Hindlimb muscle (tissue), 1 donor: ENCODE measurements at regions not wholly inside any gene's neighbourhood (a gene's known extent, or its start where the extent isn't known, plus 50 kb on each side); places are given as distances from the start of the nearest gene placed in this dataset.
A peak's percentile ranks its signal among the peaks of the same experiment; 100 is the strongest.
"Not testable (repeated sequence)": the region's sequence is repeated elsewhere in the genome, so short reads cannot be mapped to it uniquely, and the experiment has no call there.

ENCODE experiments used
- DNase-seq: peaks from one replicate; pipeline ENCODE4 v3.0.0-alpha.2; 2013

DNA sequence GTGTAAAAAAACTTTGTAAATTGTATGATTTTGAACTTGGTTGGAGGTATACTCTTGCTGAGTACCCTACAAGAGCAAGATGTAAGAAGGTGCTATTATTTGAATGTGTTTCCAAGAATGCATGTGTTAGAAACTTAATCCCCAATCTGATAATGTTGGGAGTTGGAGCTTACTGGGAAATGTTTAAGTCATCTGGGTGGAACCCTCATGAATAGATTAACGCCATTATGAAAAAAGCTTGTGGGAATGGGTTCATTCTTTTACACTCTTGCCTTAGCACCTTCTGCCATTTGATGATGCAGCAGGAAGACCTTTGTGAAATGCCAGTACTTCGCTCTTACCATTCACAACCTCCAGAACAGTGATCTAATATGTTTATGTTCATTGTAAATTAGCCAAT lies 498.3 kb downstream of the TMEM135 start:
- DNase-seq: no peak

DNA sequence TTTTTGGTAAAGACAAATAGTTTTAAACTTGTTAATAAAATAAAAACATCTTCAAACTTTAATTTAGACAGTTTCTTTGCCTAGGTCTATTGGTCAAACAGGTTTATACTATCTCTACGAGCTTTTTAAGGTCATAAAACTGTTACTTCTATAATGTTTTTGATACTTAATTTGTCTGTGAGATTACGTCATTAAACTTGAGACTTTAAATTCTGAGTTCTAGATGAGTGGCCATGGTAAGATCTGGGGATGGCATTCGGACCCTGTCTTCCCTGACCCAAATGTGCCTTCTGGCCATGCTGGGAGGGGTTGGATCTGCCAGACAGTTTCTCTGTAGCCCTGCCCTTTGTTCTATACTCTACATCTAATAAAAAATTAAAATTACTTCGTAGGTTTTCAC lies 497.8 kb downstream of the TMEM135 start:
- DNase-seq: no peak

DNA sequence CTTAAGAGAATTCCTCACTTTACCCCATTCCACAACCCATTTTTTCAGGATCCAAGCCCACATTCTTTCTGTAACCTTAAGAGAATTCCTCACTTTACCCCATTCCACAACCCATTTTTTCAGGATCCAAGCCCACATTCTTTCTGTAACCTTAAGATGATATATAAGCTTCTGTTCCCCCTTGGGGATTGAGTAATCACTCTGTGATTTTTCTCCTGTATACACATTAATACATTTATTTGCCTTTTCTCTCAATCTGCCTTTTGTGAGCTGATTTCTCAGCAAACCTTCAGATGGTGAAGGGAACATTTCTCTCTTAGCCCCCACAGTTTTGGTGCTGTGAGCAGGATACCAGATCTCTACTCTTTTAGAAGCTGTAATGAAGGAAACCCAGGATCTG lies 494.1 kb downstream of the TMEM135 start:
- not testable (repeated sequence) for DNase-seq

DNA sequence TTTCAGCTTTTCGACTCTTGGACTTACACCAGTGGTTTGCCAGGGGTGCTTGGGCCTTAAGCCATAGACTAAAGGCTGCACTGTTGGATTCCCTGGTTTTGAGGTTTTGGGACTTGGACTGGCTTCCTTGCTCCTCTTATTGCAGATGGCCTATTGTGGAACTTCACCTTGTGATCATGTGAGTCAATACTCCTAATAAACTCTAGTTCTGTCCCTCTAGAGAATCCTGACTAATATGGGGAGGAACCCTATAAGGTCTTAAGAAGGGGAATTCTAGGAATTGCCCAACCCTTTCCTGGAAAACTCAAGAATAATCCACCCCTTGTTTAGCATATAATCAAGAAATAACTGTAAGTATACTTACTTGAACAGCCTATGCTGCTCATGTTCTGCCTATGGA lies 491.8 kb downstream of the TMEM135 start:
- DNase-seq: no peak

DNA sequence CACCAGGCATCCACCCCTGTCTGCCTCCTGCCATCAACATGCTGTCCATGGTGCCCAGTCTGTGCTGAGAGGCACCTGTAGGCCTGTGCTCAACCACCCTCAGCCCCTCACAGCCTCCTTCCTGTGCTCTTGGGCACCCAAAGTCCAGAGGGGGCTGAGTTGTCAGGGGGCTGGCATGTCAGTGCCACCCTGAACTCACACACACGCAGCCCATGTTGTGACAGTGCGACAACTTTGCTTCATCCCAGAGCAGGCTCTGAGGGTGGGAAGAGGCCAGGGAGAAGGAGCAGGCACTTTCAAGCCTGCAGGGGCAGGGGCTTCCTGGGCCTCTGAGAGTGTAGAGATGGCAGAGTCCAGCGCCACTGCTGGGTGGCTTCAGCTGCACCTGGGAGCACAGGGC lies 491.0 kb downstream of the TMEM135 start:
- DNase-seq: no peak

DNA sequence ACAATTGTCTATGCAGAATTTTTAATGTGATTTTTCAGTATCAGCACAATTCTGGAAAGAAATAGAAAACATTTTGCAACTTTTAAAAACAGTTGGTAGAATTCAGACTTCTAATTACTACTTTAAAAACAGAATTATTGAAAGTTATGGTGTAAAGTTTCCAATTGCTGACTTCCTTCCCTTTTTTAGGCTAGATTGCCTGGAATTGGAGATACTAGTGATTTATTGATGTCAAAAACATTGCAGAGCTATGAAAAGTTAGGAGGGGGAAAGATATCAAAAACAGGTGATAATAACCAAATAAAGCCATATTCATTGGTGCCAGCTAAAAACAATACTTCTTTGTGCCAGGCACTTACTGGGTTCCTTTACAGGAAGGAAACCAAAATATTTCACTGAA lies 485.5 kb downstream of the TMEM135 start:
- no peak for DNase-seq

DNA sequence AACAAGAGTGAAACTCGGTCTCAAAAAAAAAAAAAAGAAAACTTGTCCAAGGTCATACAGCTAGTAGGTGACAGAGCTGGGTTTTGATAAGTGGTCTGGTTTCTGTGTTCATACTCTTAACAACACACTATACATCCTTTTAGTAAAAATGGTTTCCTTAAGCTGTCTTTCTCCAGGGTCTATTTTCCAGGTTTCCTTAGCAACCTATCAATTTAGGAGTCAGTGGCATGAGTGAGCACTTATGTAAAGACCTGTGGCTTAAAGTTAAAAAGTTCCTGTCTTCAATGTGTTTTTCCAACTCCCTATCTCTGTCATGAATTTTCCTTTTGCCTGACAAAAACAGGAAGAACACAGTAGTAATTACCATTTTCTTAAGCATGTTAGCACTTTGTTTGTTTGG lies 480.5 kb downstream of the TMEM135 start:
- DNase-seq: no peak

DNA sequence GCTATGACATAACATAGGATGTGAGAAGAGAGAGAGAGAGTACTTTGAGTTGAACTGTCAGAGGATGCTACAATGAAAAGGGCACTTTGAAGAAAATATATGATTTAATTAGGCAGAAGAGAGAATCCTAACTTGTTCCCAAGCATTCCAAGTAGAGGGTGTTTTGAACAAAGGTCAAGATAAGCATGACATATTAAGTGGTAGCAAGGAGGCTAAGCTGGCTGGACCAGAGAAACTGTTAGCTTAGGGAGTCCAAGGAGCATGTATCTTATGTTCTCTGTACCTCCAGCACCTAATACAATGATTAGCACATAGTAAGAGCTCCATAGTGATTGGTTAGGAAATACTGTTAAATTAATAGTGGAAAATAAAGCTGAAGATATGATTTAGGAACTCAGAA lies 479.6 kb downstream of the TMEM135 start:
- DNase-seq: no peak

DNA sequence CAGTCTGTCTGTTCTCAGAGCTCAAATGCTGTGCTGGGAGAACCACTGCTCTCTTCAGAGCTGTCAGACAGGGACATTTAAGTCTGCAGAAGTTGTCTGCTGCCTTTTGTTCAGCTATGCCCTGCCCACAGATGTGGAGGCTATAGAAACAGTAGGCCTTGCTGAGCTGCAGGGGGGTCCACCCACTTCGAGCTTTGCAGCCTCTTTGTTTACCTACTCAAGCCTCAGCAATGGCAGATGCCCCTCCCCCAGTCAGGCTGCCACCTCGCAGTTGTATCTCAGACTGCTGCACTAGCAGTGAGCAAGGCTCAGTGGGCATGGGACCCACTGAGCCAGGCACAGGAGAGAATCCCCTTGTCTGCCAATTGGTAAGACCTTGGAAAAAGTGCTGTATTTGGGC lies 470.0 kb downstream of the TMEM135 start:
- not testable (repeated sequence) for DNase-seq

DNA sequence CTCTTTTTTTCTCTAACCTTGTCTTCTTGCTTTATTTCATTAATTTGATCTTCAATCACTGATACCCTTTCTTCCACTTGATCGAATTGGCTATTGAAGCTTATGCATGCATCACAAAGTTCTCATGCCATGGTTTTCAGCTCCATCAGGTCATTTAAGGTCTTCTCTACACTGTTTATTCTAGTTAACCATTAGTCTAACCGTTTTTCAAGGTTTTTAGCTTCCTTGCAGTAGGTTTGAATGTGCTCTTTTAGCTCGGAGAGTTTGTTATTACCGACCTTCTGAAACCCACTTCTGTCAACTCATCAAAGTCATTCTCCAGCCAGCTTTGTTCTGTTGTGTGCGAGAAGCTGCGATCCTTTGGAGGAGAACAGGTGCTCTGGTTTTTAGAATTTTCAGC lies 469.2 kb downstream of the TMEM135 start:
- not testable (repeated sequence) for DNase-seq

DNA sequence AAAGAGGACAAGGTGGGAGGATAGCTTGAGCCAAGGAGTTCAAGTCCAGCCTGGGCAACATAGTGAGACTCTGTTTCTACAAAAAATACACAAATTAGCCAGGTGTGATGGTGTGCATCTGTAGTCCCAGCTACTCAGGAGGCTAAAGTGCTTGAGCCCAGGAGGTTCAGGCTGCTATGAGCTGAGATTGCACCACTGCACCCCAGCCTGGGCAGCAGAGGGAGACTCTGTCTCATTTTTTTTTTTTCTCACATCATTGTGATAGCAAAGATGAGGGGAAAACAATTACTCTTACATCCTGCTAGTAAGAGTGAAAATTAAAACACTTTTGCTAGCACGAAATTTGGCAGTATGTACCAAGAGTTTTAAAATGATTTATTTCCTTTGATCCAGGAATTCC lies 463.7 kb downstream of the TMEM135 start:
- DNase-seq: no peak

DNA sequence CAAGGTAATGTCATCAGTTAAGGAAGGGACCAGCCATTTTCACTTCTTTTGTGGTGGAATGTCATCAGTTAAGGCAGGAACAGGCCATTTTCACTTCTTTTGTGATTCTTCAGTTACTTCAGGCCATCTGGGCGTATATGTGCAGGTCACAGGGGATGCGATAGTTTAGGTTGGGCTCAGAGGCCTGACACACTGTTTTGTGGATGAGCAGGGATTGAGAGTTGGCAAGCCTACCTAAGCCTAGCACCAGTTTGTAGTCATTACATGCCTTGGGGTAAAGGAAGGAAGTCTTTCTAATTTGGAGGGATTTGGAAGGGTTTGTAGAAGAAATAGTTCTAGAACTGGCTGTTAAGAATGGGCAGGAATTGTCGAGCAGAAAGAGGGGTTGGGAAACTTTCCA lies 457.2 kb downstream of the TMEM135 start:
- not testable (repeated sequence) for DNase-seq

DNA sequence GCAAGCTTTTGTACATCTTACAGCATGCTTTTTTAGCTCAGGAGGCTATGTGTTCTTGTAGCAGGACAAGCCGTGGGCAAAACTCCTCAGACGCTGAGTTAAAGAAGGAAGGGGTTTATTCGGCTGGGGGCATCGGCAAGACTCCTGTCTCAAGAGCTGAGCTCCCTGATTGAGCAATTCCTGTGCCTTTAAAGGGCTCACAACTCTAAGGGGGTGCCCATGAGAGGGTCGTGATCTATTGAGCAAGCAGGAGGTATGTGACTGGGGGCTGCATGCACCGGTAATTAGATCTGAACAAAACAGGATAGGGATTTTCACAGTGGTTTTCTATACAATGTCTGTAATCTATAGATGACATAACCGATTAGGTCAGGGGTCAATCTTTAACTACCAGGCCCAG lies 456.3 kb downstream of the TMEM135 start:
- DNase-seq: not testable (repeated sequence)

DNA sequence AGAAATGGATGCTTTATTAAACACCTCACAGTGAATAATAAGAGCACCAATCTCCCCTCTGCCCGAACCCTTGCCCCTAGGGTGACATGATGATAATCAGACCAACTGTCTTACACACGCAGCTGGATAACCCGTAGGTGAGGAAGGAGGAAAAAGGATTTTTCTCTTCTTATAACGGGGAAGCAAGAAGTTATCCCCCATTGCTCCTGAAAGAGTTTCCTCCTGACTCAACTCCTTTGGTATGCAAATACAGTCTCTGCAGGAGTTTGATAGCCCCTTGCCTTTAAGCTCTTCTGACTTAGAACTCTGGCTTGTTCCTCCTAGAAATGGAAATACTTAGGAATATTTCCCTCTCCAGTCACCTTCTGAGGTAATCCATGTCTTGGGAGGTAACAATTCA lies 455.8 kb downstream of the TMEM135 start:
- DNase-seq: no peak

DNA sequence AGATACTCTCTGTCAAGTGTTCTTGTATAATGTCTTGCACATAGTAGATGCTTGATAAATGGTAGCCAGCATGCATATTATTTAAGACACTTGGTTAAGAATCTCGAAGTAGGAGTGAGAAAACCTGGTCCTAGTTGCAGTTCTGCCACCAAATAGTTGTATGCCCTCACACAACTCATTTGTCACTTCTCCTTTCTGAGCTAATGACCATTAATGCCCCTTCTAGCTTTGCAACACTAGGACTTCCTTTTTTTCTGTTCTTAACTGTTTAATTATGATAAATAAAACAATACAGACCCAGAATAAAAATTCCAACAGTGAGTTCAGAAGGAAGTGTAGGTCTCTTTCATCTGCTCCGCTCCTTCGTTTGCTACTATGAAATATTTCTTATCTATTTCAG lies 453.6 kb downstream of the TMEM135 start:
- no peak for DNase-seq

DNA sequence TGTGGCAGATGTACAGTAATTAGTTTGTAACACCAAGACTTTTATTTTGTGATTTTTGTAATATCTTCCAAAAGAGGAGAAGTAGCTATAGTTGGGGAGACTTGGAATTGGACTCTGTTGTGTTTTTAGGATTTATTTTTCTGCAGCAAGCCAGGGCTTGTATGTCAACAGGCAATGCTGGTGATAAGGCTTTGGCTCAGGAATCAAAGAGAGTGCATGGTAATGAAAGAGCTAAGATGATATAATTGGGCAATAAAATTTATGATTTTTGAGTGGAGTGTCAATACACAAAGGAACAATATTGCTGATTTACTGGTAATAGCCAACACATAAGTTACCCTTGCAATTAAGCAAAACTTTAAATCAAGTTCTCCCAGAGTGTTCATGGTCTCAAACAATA lies 452.9 kb downstream of the TMEM135 start:
- no peak for DNase-seq

DNA sequence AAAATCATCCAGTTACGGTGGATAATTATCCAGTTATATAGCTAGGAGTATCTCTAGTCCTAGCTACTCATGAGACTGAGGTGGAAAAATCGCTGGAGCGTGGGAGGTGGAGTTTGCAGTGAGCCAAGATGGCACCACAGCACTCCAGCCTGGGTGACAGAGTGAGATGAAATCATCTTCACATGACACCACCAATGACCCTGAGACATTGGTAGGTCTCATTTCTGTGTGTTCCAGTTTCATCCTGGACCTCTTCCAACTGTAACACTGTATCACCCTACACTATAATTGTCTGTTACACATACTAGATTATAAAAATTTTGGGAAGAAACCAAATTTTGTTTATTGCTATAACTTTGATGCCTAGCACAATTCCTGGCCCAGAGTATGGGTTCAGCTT lies 446.8 kb downstream of the TMEM135 start:
- no peak for DNase-seq

DNA sequence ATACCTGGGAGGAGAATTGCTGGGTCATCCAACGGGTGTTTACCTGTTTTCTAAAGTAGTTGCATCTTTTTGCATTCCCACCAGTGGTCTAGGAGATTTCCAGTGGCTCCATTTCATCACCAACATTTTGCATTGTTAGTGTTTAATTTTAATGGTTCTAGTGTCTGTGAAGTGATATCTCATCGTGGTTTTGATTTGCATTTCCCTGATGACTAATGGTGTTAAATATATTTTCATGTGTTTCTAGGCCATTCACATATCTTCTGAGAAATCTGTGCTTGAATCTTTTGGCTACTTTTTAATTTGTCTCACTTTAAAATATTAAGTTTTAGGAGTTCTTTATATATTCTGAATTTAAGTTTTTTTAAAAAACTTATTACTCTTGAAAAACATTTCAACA lies 439.6 kb downstream of the TMEM135 start:
- no peak for DNase-seq

DNA sequence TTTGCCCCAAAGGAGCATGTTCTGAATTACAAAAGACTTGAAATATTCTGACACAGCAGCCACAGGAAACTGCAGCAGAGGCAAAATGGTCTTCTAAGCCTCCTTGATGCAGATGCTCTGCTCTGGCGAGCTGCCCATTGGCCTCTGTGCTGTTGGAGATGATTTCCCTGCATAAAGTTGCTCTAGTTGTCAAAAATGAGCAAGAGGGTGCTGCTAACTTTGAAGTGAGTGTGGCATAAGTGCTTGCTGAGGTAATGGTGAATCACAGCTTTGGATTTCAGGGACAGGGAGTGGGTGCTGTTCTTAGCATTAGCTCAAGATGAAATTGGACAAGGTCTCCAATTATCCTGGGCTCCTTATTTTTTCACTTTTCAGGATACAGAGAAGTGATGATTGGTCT lies 435.4 kb downstream of the TMEM135 start:
- DNase-seq: peak; percentile 24

DNA sequence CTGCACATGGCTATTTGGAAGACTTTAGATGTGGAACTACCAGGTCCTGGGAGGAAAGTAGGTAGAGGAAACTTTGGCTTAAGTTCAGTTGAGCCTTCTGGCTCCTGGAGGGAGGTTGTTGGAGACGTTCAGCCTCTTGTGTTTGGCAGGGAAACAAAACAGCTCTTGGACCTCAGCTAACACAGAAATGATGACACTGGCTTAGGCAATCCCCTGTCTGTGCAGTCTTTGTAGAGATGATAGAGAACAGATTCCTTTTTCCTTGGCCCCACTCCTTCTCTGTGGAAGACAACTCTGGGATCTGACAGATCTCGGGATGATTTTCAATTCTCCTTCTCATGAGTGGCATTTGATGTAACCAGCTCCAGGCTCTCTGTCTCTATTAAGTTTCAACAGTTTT lies 428.5 kb downstream of the TMEM135 start:
- DNase-seq: peak; percentile 77

DNA sequence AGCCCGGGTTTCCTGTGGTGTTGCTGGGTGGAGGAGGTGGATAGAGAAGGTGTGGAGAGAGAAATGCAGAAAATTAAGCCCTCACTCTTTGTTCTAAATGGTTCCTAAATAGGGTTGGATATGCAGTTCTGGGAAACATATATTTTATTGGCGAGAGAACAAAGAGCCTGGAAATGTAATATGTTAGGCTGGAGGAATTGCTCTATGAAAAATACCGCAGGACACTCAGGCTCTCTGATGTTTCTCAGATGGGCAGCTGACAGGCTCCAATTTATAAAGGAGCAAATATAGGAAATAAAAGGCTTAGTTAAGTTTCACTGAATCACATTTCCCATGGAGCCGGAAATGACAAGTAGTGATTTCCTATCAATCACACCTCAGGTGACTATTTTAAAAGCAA lies 428.0 kb downstream of the TMEM135 start:
- peak; percentile 40 for DNase-seq

DNA sequence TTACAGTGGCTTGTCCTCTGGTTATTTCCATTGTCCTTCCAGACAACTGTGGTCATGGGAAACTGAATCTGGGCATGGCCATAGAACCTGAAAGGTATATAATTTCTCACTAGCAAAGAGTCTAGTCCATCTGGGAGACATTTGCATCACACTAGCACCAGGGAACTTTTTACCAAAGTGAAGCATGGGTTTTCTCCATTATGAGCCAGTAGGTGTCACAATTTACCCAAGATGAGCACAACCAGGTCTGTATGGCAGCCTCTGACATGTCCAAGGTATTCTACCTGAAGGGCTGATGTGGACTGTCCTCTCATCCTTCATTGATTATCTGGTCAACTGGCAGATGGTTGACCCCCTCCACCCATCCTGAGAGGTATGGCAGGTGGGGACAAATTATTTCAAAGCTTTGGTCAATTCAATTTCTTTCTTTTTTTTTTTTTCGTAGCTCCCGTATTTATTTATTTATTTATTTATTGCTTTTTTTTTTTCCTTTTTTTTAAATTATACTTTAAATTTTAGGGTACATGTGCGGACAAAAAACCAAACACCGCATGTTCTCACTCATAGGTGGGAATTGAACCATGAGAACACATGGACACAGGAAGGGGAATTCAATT lies 425.9 kb downstream of the TMEM135 start:
- no peak for DNase-seq

DNA sequence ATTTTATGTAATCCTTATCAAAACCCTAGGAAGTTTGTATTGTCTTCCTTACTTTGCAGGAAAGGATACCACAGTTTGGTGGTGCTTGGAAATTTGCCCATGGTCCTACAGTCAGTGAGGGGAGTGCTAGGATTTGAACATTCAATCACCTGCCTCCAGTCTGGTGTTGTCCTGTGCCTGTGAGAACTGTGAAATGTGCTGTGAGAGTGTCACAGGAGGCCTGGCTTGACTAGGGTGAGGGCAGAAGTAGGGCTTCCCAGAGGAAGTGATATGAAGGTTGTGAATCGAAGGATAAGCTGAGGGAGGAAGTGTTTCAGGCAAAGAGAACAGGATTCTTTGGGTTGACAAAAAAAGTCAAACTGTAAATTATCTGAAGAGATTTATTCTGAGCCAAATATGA lies 424.4 kb downstream of the TMEM135 start:
- no peak for DNase-seq

DNA sequence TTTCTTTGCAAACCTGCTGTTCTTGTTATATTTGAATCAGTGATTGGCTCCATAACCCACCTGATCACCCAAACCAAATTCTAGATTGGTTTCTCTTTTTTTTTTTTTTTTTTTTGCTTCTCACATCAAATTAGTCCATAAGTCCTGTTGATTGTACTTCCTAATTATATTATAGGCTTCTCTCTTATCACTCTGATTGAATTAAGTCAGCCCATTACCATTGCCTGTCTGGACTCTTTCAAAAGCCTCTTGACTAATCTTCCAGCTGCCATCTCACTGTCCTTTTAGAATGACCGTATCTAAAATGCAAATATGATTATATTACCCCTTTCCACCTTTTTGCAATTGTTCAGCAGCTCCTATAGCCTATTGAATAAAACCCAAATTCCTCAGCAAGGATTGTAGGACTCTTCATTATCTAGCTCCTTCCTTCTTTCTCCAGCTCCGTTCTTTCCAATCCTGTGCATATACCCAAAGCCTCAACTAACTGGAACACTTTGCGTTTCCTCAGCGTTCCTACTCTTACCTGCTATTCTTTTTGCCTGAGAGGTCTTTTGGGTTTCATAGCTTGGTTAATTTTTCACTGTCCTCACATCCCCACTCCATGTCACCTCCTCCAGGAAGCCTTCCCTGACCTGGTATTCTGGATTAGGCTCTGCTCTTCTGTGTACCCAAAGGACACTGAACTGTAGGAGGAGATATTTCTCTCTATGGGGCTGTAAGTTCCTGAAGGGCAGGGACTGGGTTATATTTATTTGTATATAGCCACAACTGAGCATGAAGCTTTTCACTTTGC lies 423.3 kb downstream of the TMEM135 start:
- DNase-seq: no peak

DNA sequence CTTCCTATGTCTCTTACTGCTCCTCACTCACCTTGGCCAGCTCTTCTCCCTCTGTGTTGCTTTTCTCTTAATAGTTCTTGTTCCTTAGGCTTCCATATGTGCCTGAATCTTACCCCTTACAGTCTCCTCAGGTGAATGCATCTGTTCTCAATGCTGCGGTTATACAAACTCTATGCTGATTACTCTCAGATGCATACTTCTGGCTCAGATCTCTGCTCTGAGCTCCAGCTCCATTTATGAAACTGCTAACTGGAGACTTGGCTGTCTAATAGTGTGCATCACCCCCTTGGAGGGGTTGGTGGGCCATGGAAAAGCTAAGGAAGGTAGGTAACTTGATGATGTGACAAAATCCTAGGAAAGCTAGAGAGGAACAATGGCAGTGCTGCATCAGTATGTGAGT lies 422.5 kb downstream of the TMEM135 start:
- no peak for DNase-seq
